Endothelial cell of umbilical vein (primary cell): ENCODE measurements at regions not wholly inside any gene's neighbourhood (a gene's known extent, or its start where the extent isn't known, plus 50 kb on each side); places are given as distances from the start of the nearest gene placed in this dataset.

Source experiments
- BruUV-seq: library from RNA; stranded (reverse); fragments of 400-500 nt; replicated peaks from 2 replicates; lab custom pipeline; 2021; lab: Mats Ljungman, UMichigan
- CTCF ChIA-PET: fragments of 300-600, 350-600 bp; sonication (Branson Sonifier 250); formaldehyde crosslinking; loops from one replicate; lab custom pipeline; 2021; ENCODE audit warnings: antibody characterized with exemption, inconsistent platforms; lab: Charles Lee
- POLR2A ChIA-PET: fragments of 300-600, 350-600 bp; sonication (Branson Sonifier 250); formaldehyde crosslinking; loops from one replicate; lab custom pipeline; 2021; ENCODE audit warnings: antibody characterized with exemption, inconsistent platforms; lab: Charles Lee
- DNase-seq: peaks from one replicate; pipeline ENCODE4 v3.0.0-alpha.2; 2011; ENCODE audit warnings: low read depth, low spot score
- FAIRE-seq: peaks from 2 replicates; lab custom pipeline; 2011; peaks lifted over from hg19 to GRCh38; lab: Jason Lieb, UNC
- H2AFZ ChIP-seq: 2 replicates; pipeline ENCODE4 v1.6.0; 2012; ENCODE audit warnings: low read depth, low read length, control low read depth, inconsistent platforms
- H3K27ac ChIP-seq: 2 replicates; pipeline ENCODE4 v1.5.1; 2011; ENCODE audit warnings: low read depth, mild to moderate bottlenecking, control low read depth, low read length, moderate library complexity; ENCODE audit not compliant: insufficient read depth
- H3K27me3 ChIP-seq, 2 experiments: 2 replicates each; pipeline versions ENCODE4 v1.6.0 to v1.6.1; 2011; ENCODE audit warnings: low read length in 2 of 2, mixed read lengths in 1 of 2; ENCODE audit not compliant: control insufficient read depth in 2 of 2, insufficient read depth in 2 of 2
- H3K36me3 ChIP-seq, 2 experiments: 2 replicates in 1 of 2; 3 replicates in 1 of 2; pipeline ENCODE4 v1.5.1; 2011; ENCODE audit warnings: low read length in 2 of 2, mild to moderate bottlenecking in 1 of 2, moderate library complexity in 1 of 2; ENCODE audit not compliant: control insufficient read depth in 2 of 2, insufficient read depth in 2 of 2; ENCODE audit errors: extremely low read depth in 1 of 2
- H3K4me1 ChIP-seq: 3 replicates; pipeline ENCODE4 v1.5.1; 2011; ENCODE audit warnings: mild to moderate bottlenecking, low read length; ENCODE audit not compliant: control insufficient read depth, insufficient read depth; ENCODE audit errors: extremely low read depth
- H3K4me2 ChIP-seq: 2 replicates; pipeline ENCODE4 v1.6.1; 2011; ENCODE audit warnings: low read length, control low read depth, mixed read lengths; ENCODE audit not compliant: insufficient read depth
- H3K4me3 ChIP-seq, 3 experiments: fragments of 200-600 bp in 1 of 3; sonication (generic), shearing (Covaris generic) in 1 of 3; replicated peaks in 1 of 3; 2 replicates each; pipeline ENCODE4 v1.5.1; 2011 to 2016; ENCODE audit warnings: control low read depth in 3 of 3, low read length in 3 of 3, mild to moderate bottlenecking in 2 of 3, inconsistent platforms in 1 of 3, low read depth in 1 of 3, moderate library complexity in 1 of 3; ENCODE audit not compliant: insufficient read depth in 1 of 3
- H3K79me2 ChIP-seq: 2 replicates; pipeline ENCODE4 v1.6.0; 2012; ENCODE audit warnings: low read length, inconsistent platforms; ENCODE audit not compliant: control insufficient read depth, insufficient read depth
- H3K9ac ChIP-seq: replicated peaks from 2 replicates; pipeline ENCODE3; 2011; ENCODE audit warnings: low read length, control low read depth; ENCODE audit not compliant: insufficient read depth; ENCODE audit errors: extremely low read depth
- H3K9me1 ChIP-seq: replicated peaks from 3 replicates; pipeline ENCODE4 v1.6.0; 2011; ENCODE audit warnings: mild to moderate bottlenecking, low read length; ENCODE audit not compliant: control insufficient read depth, insufficient read depth; ENCODE audit errors: extremely low read depth
- H3K9me3 ChIP-seq: replicated peaks from 2 replicates; pipeline ENCODE4 v1.5.1; 2012; ENCODE audit warnings: low read length, inconsistent platforms; ENCODE audit not compliant: control insufficient read depth, insufficient read depth
- H4K20me1 ChIP-seq: replicated peaks from 2 replicates; pipeline ENCODE3; 2011; ENCODE audit warnings: mild to moderate bottlenecking, low read length; ENCODE audit not compliant: control insufficient read depth, insufficient read depth; ENCODE audit errors: extremely low read depth
- EZH2 ChIP-seq: IDR thresholded peaks from 2 replicates; pipeline ENCODE4 v1.6.1; 2012; ENCODE audit warnings: borderline replicate concordance, low read depth, mild to moderate bottlenecking, moderate library complexity, low read length, inconsistent platforms; ENCODE audit not compliant: severe bottlenecking
- FOS ChIP-seq: IDR thresholded peaks from 2 replicates; pipeline ENCODE4 v1.6.1; 2011; ENCODE audit warnings: mild to moderate bottlenecking, low read length, moderate library complexity, borderline replicate concordance; ENCODE audit not compliant: insufficient read depth
- GATA2 ChIP-seq: IDR thresholded peaks from 2 replicates; pipeline ENCODE4 v1.7.0; 2011; ENCODE audit warnings: low read depth, mild to moderate bottlenecking, moderate library complexity, mixed read lengths, low read length; ENCODE audit not compliant: insufficient read length, insufficient read depth
- JUN ChIP-seq: IDR thresholded peaks from 2 replicates; pipeline ENCODE4 v1.6.1; 2011; ENCODE audit warnings: borderline replicate concordance, low read depth; ENCODE audit not compliant: insufficient read length, insufficient read depth
- MYC ChIP-seq: IDR thresholded peaks from one replicate; pipeline ENCODE4 v1.6.1; 2011; ENCODE audit warnings: mild to moderate bottlenecking, low read depth, low read length
- POLR2A ChIP-seq: IDR thresholded peaks from 2 replicates; pipeline ENCODE4 v1.6.1; 2012; ENCODE audit warnings: low read depth, mild to moderate bottlenecking, control low read depth, low read length
- POLR2AphosphoS5 ChIP-seq: IDR thresholded peaks from 2 replicates; pipeline ENCODE4 v1.6.1; 2012; ENCODE audit warnings: low read depth, mild to moderate bottlenecking, control low read depth, low read length, moderate library complexity; ENCODE audit not compliant: insufficient read depth
- dilution Hi-C: fragments of 300-500 bp; cut with MboI; formaldehyde crosslinking; loops from one replicate; pipeline ENCODE4 v1.15.0; 2019; ENCODE audit warnings: low sequenced_read_pairs; ENCODE audit not compliant: extremely low pct_ligation_motif_present
- intact Hi-C: fragments of 100-400 bp; cut with micrococcal nuclease; formaldehyde crosslinking; loops from one replicate; pipeline ENCODE4 v1.10.0; 2022
- TF ChIP-seq, protein P1 (sequence below), 2 donors: IDR thresholded peaks; 1 replicate in 1 of 2; 2 replicates in 1 of 2; pipeline ENCODE4 v1.5.1; 2011; ENCODE audit warnings: low read length in 2 of 2, mild to moderate bottlenecking in 2 of 2, moderate library complexity in 2 of 2, control low read depth in 1 of 2, inconsistent platforms in 1 of 2, low read depth in 1 of 2; ENCODE audit not compliant: insufficient read depth in 1 of 2; ENCODE audit errors: extremely low read depth in 1 of 2
- TF ChIP-seq, protein P2 (sequence below): IDR thresholded peaks from 2 replicates; pipeline ENCODE4 v1.6.1; 2011; ENCODE audit not compliant: insufficient read depth, insufficient read length

DNA sequence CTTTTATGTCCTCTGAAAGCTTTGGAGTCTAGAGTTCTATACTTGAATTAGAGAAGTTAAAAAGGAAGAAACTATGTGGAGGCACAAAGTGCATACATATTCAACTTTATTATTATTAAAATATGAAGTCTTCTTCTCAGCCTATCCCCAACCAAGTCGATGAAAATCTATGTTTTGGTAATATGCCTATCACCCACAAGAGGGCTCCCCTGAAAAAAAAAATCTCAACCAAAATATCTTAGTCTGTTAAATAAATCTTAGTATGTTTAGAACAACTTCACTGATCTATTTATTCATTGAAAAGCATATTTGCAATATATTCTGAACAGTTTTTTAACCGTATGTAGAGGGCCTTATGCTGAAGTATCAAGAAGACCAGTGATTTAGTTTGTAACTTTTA, 804.5 kb downstream of the TDRD15 start:
- intact Hi-C loops: no loop called here
- no TSS peak for BruUV-seq
- H3K9me1 ChIP-seq: no peaks in the 10 kb centered on the region
- H3K27me3 ChIP-seq: no peaks in the 10 kb centered on the region
- no peaks in the 10 kb centered on the region for H3K4me1 ChIP-seq
- DNase-seq (no peak), FAIRE-seq (no peak)
- H3K9ac ChIP-seq: no peak overlapping the region
- H3K4me2 ChIP-seq: no peak overlapping the region
- H2AFZ ChIP-seq: no peak overlapping the region
- dilution Hi-C loops: no loop called here
- ChIA-PET POLR2A (no interaction called here), CTCF (no interaction called here)
- TF ChIP-seq FOS (no peak), GATA2 (no peak), POLR2A (no peak), EZH2 (no peak), JUN (no peak), POLR2AphosphoS5 (no peak), MYC (no peak)
- TF ChIP-seq, protein P1, sequence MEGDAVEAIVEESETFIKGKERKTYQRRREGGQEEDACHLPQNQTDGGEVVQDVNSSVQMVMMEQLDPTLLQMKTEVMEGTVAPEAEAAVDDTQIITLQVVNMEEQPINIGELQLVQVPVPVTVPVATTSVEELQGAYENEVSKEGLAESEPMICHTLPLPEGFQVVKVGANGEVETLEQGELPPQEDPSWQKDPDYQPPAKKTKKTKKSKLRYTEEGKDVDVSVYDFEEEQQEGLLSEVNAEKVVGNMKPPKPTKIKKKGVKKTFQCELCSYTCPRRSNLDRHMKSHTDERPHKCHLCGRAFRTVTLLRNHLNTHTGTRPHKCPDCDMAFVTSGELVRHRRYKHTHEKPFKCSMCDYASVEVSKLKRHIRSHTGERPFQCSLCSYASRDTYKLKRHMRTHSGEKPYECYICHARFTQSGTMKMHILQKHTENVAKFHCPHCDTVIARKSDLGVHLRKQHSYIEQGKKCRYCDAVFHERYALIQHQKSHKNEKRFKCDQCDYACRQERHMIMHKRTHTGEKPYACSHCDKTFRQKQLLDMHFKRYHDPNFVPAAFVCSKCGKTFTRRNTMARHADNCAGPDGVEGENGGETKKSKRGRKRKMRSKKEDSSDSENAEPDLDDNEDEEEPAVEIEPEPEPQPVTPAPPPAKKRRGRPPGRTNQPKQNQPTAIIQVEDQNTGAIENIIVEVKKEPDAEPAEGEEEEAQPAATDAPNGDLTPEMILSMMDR (IDR thresholded peaks at IDR 0.05; ENCODE audit: extremely low read depth in 1 of 2, insufficient read depth in 1 of 2, low read depth in 1 of 2, low read length in 2 of 2): no peak
- TF ChIP-seq, protein P2, sequence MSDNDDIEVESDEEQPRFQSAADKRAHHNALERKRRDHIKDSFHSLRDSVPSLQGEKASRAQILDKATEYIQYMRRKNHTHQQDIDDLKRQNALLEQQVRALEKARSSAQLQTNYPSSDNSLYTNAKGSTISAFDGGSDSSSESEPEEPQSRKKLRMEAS: no peak
- no peak overlapping the region for H3K4me3 ChIP-seq
- H3K9me3 ChIP-seq: no peaks in the 10 kb centered on the region
- H3K36me3 ChIP-seq: no peaks in the 10 kb centered on the region
- H4K20me1 ChIP-seq: no peaks in the 10 kb centered on the region
- no peak overlapping the region for H3K27ac ChIP-seq
- H3K79me2 ChIP-seq: no peaks in the 10 kb centered on the region
